Fibroblast of villous mesenchyme (primary cell): ENCODE measurements at regions not wholly inside any gene's neighbourhood (a gene's known extent, or its start where the extent isn't known, plus 50 kb on each side); places are given as distances from the start of the nearest gene placed in this dataset.

Experiments
- DNase-seq: peaks from one replicate; pipeline ENCODE4 v3.0.0-alpha.2; 2010; ENCODE audit warnings: low read depth
- H3K4me3 ChIP-seq: 2 replicates; pipeline ENCODE4 v1.5.1; 2011; ENCODE audit warnings: low read depth, mild to moderate bottlenecking, low read length
- CTCF ChIP-seq: IDR thresholded peaks from 2 replicates; pipeline ENCODE4 v1.5.1; 2012; ENCODE audit warnings: low read depth, mild to moderate bottlenecking, low read length; ENCODE audit not compliant: insufficient read depth

- no peak for DNase-seq
- TF ChIP-seq CTCF, result no peak
These were observed 50.1 kb downstream of the CEP43 start for GRCh38 chr6:167049275-167049674.

GRCh38 chr6:167050903-167051302 is 51.7 kb downstream of the CEP43 start:
- DNase-seq, result no peak
- no peak overlapping the region for H3K4me3 ChIP-seq
- no peak for TF ChIP-seq CTCF

More at GRCh38 chr6:167049275-167049674, 50.1 kb downstream of the CEP43 start:
- H3K4me3 ChIP-seq, result no peak overlapping the region

GRCh38 chr6:167053895-167054530 is 54.8 kb downstream of the CEP43 start:
- no peak for DNase-seq
- no peak for TF ChIP-seq CTCF
- H3K4me3 ChIP-seq, result no peak overlapping the region

- no peak for DNase-seq
- TF ChIP-seq CTCF, result no peak
- no peak overlapping the region for H3K4me3 ChIP-seq
These were observed 55.8 kb downstream of the CEP43 start for GRCh38 chr6:167054987-167055386.

- peak; percentile 57 for DNase-seq
- TF ChIP-seq CTCF, result no peak
- no peak overlapping the region for H3K4me3 ChIP-seq
These were observed 57.2 kb downstream of the CEP43 start for GRCh38 chr6:167056370-167056769.

- H3K4me3 ChIP-seq, result no peak overlapping the region
- TF ChIP-seq CTCF, result no peak
- peak; percentile 65 for DNase-seq
These were observed 59.1 kb downstream of the CEP43 start for GRCh38 chr6:167058261-167058660.
